PC-3 (cell line): ENCODE measurements at regions not wholly inside any gene's neighbourhood (a gene's known extent, or its start where the extent isn't known, plus 50 kb on each side); places are given as distances from the start of the nearest gene placed in this dataset.

Experiments
- ATAC-seq: fragments of 200-7000 bp; cut with Tn5 transposase; 2 replicates; pipeline ENCODE4 v1.9.1; 2020; ENCODE audit warnings: mild to moderate bottlenecking, moderate library complexity
- BruUV-seq: library from RNA; stranded (reverse); fragments of 400-500 nt; replicated peaks from 2 replicates; lab custom pipeline; 2021; lab: Mats Ljungman, UMichigan
- CTCF ChIA-PET: fragments of 300-600 bp; sonication (Branson Sonifier 250); formaldehyde crosslinking; loops from one replicate; lab custom pipeline; 2022; ENCODE audit warnings: antibody characterized with exemption; lab: Charles Lee
- POLR2A ChIA-PET: fragments of 300-600 bp; sonication (Branson Sonifier 250); formaldehyde crosslinking; loops from one replicate; lab custom pipeline; 2022; ENCODE audit warnings: antibody characterized with exemption; ENCODE audit not compliant: unreplicated experiment; lab: Charles Lee
- DNase-seq: peaks from one replicate; pipeline ENCODE4 v3.0.0-alpha.2; 2015
- H2AFZ ChIP-seq: fragments of 300-600 bp; sonication (generic); 2 replicates; pipeline ENCODE4 v1.6.0; 2016; ENCODE audit warnings: antibody characterized with exemption, low read length
- H3F3A ChIP-seq: fragments of 300-600 bp; sonication (generic); one replicate; pipeline ENCODE4 v1.6.0; 2017; ENCODE audit warnings: antibody characterized with exemption, low read length, control low read depth, mild to moderate bottlenecking; ENCODE audit not compliant: unreplicated experiment
- H3K27ac ChIP-seq: fragments of 300-600 bp; sonication (generic); 2 replicates; pipeline ENCODE4 v1.5.1; 2016; ENCODE audit warnings: mild to moderate bottlenecking, low read length
- H3K27me3 ChIP-seq: fragments of 300-600 bp; sonication (generic); 2 replicates; pipeline ENCODE4 v1.6.1; 2016; ENCODE audit warnings: low read length, mixed read lengths
- H3K36me3 ChIP-seq: fragments of 300-600 bp; sonication (generic); 2 replicates; pipeline ENCODE4 v1.6.1; 2016; ENCODE audit warnings: low read depth, mixed run types, low read length, mixed read lengths
- H3K4me1 ChIP-seq: fragments of 300-600 bp; sonication (generic); 2 replicates; pipeline ENCODE4 v1.5.1; 2016; ENCODE audit warnings: low read length; ENCODE audit not compliant: insufficient read depth
- H3K4me2 ChIP-seq: fragments of 300-600 bp; sonication (generic); 2 replicates; pipeline ENCODE4 v1.6.0; 2016; ENCODE audit warnings: low read length
- H3K4me3 ChIP-seq: fragments of 300-600 bp; sonication (generic); 2 replicates; pipeline ENCODE4 v1.5.1; 2016; ENCODE audit warnings: mild to moderate bottlenecking, low read length, mixed read lengths
- H3K79me2 ChIP-seq: fragments of 300-600 bp; sonication (generic); 2 replicates; pipeline ENCODE4 v1.6.1; 2017; ENCODE audit warnings: low read length, mixed read lengths
- H3K9ac ChIP-seq: fragments of 300-600 bp; sonication (generic); 2 replicates; pipeline ENCODE4 v1.6.0; 2016; ENCODE audit warnings: mild to moderate bottlenecking, low read length
- H3K9me2 ChIP-seq: fragments of 300-600 bp; sonication (generic); replicated peaks from 2 replicates; pipeline ENCODE4 v1.6.1; 2016; ENCODE audit warnings: mixed run types, low read length, mixed read lengths
- H3K9me3 ChIP-seq: fragments of 300-600 bp; sonication (generic); 2 replicates; pipeline ENCODE4 v1.6.1; 2016; ENCODE audit warnings: low read length, mixed read lengths
- H4K20me1 ChIP-seq: fragments of 300-600 bp; sonication (generic); 2 replicates; pipeline ENCODE4 v1.6.1; 2016; ENCODE audit warnings: low read length, mixed read lengths
- CTCF ChIP-seq: fragments of 300-600 bp; sonication (generic); conservative IDR thresholded peaks from 2 replicates; pipeline ENCODE4 v1.5.1; 2017; ENCODE audit warnings: antibody characterized with exemption, low read depth, mild to moderate bottlenecking, low read length
- EZH2 ChIP-seq: fragments of 300-600 bp; sonication (generic); IDR thresholded peaks from one replicate; pipeline ENCODE4 v1.6.1; 2017; ENCODE audit warnings: antibody characterized with exemption, mild to moderate bottlenecking, low read length; ENCODE audit not compliant: unreplicated experiment
- EZH2phosphoT487 ChIP-seq: fragments of 300-600 bp; sonication (generic); IDR thresholded peaks from 2 replicates; pipeline ENCODE4 v1.6.1; 2018; ENCODE audit warnings: mild to moderate bottlenecking, antibody characterized with exemption, low read length, borderline replicate concordance
- intact Hi-C: fragments of 100-400 bp; cut with micrococcal nuclease; formaldehyde crosslinking; loops from 2 replicates; pipeline ENCODE4 v1.9.0; 2023

- BruUV-seq = no TSS peak
- Histone ChIP-seq H3K4me3 (no peak overlapping the region), H3K4me1 (no peaks in the 10 kb centered on the region), H3K27ac (no peak overlapping the region), H3F3A (no peaks in the 10 kb centered on the region), H3K9ac (no peak overlapping the region), H3K4me2 (no peak overlapping the region), H3K9me3 (no peaks in the 10 kb centered on the region), H3K36me3 (no peaks in the 10 kb centered on the region), H4K20me1 (no peaks in the 10 kb centered on the region), H3K9me2 (no peaks in the 10 kb centered on the region), H3K27me3 (no peaks in the 10 kb centered on the region), H2AFZ (no peak overlapping the region), H3K79me2 (no peaks in the 10 kb centered on the region)
- no peak for TF ChIP-seq EZH2phosphoT487
- no peak for TF ChIP-seq EZH2
- DNase-seq = no peak
- no peak for ATAC-seq
- POLR2A ChIA-PET = no interaction called here
- CTCF ChIA-PET = no interaction called here
- intact Hi-C loops = no loop called here
These were observed 90.2 kb downstream of the TMEM174 start for GRCh38 chr5:73263001-73263710.

DNA sequence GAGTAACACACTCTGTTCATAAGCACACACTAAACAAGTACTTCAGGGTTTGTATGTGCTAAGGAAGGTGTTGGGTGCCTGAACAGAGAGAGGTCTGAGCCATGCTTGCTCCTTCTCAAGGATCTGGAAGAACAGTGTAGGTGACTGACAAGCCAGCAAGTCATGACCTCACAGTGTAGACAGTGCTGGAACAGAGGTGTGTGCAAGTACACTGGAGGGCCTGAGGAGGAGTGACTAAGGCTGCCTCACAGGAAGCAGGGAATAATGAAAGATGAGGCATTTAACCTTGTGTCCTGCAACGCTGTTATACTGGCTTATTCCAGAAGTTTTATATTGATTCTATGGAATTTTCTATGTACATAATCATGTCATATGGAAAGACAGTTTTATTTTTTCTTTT, 83.9 kb downstream of the TMEM174 start:
- Histone ChIP-seq H3K4me3 (no peak overlapping the region), H4K20me1 (no peaks in the 10 kb centered on the region), H3K27ac (peak overlapping the region; percentile 58; the same call in 1 of the 2 replicates), H2AFZ (no peak overlapping the region), H3K9me2 (no peaks in the 10 kb centered on the region), H3K4me1 (peaks cover 8% of the 10 kb centered on the region; the same call in 1 of the 2 replicates), H3K79me2 (no peaks in the 10 kb centered on the region), H3K27me3 (no peaks in the 10 kb centered on the region), H3K9me3 (no peaks in the 10 kb centered on the region), H3K4me2 (0 out of 2 replicates have a peak overlapping the region, but pooled peaks have one; percentile 26), H3K9ac (no peak overlapping the region), H3F3A (no peaks in the 10 kb centered on the region), H3K36me3 (no peaks in the 10 kb centered on the region)
- ATAC-seq (peak; percentile 100), DNase-seq (peak; percentile 84)
- POLR2A ChIA-PET = no interaction called here
- CTCF ChIA-PET = no interaction called here
- intact Hi-C loops = no loop called here
- no peak for TF ChIP-seq EZH2
- no peak for TF ChIP-seq EZH2phosphoT487
- no peak for TF ChIP-seq CTCF
- no TSS peak for BruUV-seq

DNA sequence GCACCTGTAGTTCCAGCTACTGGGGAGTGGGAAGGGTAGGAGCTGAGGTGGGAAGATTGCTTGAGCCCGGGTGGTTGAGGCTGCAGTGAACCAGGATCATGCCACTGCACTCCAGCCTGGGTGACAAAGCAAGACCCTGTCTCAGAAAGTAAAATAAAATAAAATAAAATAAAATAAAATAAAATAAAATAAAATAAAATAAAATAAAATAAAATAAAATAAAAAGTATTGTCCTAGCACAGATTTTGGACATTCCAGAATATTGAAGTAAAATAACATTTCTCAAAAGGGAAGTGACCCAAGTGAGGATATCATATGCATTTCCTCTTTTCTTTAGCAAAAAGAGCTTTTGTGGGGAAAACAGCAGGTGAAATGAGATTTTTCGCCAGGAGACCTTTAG, 83.5 kb downstream of the TMEM174 start:
- Histone ChIP-seq H3K9me3 (no peaks in the 10 kb centered on the region), H2AFZ (no peak overlapping the region), H4K20me1 (no peaks in the 10 kb centered on the region), H3F3A (no peaks in the 10 kb centered on the region), H3K4me2 (0 out of 2 replicates have a peak overlapping the region, but pooled peaks have one; percentile 26), H3K9ac (no peak overlapping the region), H3K79me2 (no peaks in the 10 kb centered on the region), H3K36me3 (no peaks in the 10 kb centered on the region), H3K27ac (0 out of 2 replicates have a peak overlapping the region, but pooled peaks have one; percentile 39), H3K27me3 (no peaks in the 10 kb centered on the region), H3K4me3 (no peak overlapping the region), H3K4me1 (peaks cover 8% of the 10 kb centered on the region; the same call in 1 of the 2 replicates), H3K9me2 (no peaks in the 10 kb centered on the region)
- TF ChIP-seq EZH2 (no peak), EZH2phosphoT487 (no peak), CTCF (no peak)
- DNase-seq = no peak
- ChIA-PET POLR2A (no interaction called here), CTCF (no interaction called here)
- intact Hi-C loops = no loop called here
- no peak for ATAC-seq
- no TSS peak for BruUV-seq
